GM19240 (cell line): ENCODE measurements at regions not wholly inside any gene's neighbourhood (a gene's known extent, or its start where the extent isn't known, plus 50 kb on each side); places are given as distances from the start of the nearest gene placed in this dataset.

Experiments used
- DNase-seq: peaks from one replicate; pipeline ENCODE4 v3.0.0; 2011; ENCODE audit warnings: low spot score; ENCODE audit not compliant: insufficient read length

DNA sequence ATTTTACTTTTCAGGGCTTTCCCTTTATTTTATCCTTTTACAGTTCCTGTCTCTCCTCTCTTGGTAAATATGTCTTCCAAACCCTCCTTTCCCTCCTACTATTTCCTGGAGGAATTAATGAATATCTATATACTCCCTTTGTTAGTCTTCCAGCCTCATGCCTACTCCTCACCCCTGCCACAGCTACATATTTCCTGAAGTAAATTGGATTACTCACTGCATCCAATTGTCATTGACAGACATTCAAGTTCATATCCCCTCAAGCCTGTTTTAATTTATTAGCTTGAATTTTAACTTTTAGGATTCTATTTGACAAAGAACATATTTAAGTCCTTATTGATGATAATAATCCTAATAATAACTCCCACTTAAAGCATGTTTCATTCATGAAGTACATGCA lies 314.5 kb downstream of the TMEM161B start:
- no peak for DNase-seq

DNA sequence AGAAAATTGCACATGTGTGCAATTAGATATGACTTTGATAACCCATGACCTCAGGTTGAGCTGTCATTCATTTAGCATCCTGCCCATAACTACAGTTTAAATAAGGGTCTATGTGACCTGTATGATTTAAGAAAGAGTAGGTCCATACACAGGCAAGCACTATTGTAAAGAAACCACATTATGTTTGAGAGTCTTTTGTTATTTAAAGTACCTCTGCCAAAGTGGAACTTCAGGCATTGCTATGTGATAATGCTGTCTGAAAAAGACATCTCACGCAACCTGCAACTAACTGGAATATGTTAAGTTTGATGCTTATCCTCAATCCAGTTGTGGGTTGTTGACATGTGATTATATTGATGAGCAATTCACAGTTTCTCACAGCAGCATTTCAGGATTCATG lies 317.0 kb downstream of the TMEM161B start:
- DNase-seq, result no peak

DNA sequence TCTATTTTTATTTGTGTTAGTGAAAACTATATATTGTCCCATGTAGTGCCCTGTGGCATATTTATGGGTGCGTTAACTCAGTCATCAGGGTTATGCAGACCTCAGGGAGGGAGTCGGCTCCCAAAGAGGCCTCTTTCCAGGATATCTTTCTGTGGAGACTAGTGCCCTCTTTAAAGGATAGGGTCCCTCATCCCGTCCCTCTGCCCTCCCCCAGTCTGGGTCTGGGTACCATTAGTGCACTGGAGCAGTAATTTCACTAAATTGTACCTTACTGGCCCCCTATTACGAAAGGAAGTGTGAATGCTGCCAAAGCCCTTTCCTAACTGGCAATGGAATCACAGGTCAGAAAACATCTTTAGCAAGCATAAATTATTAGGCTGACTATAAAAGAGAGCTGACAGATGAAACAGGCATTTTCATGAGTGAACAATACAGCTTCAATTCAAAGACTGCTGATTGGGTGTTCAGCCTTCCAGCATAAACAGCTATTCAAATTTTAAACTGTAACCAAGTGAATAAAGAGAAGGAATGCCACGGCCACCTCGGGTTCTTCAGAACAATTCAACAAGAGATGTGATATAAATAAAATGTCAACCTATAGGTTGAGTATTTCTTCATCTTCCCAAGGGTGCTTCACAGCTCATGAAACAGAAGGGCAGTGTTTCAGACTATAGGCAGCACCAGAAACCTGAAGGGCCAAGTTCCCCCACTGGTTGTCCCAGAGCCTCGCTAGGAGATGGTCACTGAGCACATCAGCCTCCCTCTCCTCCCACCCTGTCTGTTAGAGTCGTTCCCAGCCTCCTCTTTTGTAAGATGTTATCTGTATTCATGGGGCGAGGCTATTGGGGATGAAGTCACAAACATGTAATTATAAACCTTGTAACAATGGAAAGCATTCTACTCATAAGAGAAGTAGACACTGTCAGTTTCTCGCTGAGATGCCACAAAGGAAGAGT lies 318.7 kb downstream of the TMEM161B start:
- DNase-seq, result no peak

DNA sequence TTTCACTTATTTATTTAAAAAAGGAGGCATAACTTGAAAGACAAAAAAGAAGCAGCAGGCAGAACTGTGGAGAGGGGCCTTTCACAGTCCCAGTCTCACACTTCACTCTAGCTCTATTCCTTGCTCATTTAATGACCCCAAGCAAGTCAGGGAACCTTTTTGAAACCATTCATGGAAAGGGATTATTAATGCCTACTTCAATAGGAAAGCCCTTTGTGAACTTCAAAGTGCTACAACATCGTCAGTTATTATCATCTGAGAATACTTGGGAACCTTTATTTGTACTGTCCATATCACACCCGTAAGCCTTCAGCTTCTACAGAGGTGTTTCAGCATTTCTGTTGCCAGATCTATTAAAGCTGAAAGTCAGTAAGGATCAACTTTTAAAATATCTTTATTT lies 320.2 kb downstream of the TMEM161B start:
- DNase-seq, result no peak

DNA sequence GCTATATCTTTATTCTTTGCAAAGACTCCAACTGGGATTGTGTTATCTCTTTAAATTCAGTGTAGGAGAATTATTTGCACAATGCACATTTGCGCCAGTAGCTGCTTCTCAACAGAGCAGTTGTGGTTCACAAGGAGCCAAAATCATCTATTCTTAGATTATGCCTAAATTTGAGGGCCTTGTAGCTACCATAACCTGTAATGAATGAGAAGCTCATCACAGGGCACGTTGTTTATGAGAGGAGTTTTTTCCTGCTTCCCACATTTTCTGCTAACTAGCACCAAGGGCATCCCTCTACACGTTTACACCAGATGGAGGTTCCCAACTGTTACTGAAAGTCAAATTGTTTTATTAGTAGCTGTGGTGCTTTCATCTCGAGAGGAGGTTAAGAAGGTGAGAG lies 322.4 kb downstream of the TMEM161B start:
- no peak for DNase-seq

DNA sequence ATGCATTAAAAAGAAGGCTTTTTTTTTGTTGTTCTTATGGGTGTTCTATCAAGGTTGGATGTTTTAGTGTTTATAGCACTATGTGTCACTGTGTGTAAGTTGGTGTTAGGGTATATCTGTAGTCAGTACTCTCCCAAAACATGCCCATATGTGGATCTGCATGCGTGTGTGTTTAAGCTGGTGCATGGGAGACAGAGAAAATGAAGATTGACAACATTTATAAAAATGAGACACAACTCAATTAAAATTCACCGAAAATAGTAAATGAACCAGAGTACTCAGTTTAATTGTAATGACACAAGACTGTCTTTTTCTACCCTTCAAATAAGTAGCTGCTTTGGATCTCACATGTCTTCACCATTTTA lies 323.4 kb downstream of the TMEM161B start:
- no peak for DNase-seq

DNA sequence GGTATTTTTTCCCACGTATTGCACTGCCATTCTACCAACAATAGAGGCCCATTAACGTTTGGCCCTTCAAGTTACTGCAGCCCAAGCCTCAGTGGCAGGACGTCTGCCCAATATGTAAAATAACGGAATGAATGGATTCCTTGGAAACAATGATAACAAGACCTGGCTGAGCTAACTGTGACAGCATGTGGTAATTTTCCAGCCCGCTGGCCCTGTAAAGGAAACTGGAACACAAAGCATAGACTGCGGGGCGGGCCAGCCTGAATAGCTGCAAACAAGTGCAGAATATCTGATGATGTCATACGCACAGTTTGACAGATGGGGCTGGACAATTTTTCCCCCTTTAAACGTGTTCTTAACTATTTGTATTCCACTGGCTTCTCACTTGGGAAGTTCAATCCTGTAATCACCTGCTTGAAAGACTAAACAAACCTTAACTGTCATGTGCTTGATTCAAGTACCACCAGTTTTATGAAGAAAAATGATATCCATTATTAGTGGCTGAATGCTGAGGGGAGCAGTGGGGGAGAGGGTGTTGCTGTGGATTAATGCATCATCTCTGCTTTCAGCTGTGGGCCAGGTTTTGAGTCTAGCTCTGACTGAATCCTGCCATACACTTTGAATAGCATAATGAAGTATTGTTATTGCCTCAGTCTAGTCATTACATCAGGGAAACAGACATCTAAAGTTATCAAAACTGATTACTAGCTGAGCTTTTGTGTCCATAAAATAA lies 323.9 kb downstream of the TMEM161B start:
- DNase-seq, result no peak

DNA sequence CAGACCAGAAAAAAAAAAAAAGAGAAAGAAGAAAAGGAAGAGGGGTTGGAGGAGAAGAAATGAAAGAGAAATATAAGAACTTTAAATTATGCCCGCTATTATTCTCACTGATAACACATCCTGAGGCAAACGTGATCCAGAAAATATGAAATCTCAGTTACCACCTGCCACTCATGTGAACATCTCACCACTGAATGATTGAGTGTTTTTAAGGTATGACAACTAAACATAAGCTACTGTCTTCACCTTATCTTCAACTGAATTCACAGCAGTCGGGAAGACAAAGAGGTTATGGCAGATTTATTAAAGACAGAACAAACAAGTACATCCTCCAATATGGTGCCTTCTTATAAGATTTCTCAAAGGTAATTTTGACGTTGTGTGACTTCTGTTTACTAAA lies 327.9 kb downstream of the TMEM161B start:
- DNase-seq, result no peak

DNA sequence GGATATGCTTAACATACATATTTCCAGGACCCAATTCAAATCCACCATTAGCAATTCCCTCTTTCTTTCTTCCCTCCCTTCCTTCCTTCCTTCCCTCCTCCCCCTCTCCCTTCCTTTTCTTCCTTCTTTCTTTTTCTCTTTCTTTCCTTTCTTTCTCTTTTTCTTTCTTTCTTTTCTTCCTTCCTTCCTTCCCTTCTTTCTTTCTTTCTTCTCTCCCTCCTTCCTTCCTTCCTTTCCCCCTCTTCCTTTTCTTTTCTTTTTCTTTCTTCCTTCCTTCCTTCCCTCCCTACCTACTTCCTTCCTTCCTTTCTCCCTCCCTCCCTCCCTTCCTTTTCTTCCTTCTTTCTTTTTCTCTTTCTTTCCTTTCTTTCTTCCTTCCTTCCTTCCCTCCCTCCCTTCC lies 332.0 kb downstream of the TMEM161B start:
- DNase-seq, result no peak

DNA sequence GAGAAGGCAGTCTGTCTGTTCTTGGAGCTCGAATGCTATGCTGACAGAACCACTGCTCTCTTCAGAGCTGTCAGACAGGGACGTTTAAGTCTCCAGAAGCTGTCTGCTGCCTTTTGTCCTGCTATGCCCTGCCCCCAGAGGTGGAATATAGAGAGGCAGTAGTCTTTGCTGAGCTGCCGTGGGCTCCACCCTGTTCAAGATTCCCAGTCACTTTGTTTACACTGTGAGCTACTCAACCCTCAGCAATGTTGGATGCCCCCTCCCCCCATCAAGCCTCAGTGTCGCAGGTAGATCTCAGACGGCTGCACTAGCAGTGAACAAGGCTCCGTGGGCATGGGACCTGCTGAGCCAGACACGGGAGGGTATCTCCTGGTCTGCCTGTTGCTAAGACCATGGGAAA lies 344.2 kb downstream of the TMEM161B start:
- no peak for DNase-seq

DNA sequence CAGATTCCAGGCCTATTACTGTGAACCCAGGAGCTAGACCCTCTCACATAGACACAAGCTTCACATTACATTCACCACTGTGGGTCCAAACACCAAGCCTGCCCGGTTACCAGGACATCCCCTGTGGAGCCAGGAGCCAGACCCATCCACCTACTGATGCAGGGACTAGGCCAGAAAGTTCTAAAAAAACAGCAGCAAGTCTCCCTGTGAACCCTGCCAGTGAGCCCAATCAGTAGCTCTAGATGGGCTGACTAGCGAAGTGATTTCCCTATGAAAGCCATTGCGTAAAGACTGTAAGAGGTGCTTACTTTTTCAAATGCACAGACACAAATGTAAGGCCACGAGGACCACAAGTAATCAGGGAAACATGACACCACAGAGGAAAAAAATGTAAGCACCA lies 352.3 kb downstream of the TMEM161B start:
- DNase-seq, result no peak

DNA sequence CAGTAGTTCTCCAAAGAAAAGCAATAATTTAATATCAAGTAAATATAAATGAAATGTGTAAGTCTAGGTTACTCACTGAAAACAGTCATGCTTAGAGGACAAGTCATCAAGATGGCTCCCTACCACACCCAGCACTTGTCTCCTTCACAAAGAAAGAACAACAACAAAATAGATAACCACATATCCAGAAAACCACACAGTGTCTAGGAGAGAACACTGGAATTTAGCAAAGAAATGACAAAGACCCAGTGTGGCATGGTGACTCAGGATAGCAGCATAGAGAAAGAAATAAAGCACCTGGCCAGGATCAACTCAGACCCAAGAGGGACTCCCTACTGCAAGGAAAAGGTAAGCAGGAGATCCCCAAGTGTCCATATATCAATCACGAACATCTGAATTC lies 356.2 kb downstream of the TMEM161B start:
- DNase-seq, result no peak

DNA sequence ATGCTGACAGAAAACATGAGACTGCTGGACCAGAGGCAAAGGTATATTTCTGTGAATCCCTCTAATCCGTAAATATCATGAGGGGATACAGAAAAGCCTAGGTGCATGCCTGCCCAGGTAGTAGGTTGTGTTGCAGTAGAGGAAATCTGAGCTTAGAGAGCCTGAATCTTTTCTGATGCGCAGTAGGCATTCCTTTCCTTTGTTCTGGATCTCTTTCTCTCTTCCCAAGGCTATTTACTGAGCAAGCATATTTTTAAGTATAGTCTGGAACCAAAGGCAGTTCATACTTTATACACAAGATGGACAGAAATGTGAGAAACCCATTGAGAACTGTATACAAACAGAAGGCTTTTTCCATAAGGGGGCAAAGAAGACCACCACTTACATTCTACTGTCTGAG lies 359.3 kb downstream of the TMEM161B start:
- no peak for DNase-seq

DNA sequence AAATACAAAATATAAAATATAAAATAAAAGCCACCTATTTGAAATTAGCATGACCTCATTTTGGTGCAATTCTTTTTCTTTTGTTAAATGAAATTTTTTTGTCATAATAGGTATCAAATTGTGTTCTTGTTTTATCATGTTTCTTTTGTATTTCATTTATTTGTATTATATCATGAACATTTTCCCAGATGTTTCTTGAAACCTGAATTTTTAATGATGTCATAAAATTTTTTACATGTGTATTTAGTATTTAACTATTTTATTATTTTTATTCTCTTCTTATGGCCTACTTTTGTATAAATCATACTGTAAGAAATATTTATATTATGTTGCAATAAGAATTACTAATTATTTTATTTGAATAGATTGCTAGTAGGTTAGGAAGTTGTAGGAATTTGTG lies 361.7 kb downstream of the TMEM161B start:
- no peak for DNase-seq

DNA sequence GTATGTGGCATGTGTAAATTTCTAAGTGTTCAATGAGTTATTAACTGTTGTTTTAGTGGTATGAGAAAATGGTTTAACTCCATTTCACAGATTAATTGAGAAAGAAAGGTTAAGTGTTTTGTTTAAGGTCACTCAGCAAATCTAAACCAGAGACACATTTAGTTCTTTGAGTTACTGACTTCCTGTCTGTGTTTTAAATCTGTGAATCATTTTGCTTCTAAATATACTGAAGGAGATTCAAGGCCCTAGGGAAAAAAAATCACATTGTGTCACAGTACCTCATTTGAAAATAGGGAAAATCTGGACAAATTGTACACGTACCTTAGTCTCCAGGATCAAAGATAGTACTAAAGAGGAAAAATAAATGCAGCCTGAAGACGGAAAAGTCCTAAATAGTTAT lies 368.2 kb downstream of the TMEM161B start:
- DNase-seq, result no peak

DNA sequence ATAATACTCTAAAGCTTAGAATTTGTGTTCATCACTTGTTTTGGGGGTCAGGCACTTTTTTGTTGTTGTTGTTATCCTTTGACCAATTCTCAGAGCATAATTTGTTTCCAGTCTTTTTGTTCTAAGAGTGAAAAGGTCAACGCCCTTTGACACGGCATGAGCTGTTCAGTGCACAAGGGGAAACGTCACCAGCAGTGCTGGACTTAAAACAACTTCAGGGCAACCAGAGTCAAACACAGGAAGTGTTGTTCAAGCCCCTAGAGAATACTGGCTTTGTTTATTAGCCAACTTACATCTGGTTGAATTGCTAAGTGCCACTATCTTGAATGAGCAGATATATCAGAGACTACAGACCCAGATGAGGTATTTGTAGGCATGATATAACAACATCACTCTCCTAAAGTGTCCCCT lies 368.9 kb downstream of the TMEM161B start:
- no peak for DNase-seq

DNA sequence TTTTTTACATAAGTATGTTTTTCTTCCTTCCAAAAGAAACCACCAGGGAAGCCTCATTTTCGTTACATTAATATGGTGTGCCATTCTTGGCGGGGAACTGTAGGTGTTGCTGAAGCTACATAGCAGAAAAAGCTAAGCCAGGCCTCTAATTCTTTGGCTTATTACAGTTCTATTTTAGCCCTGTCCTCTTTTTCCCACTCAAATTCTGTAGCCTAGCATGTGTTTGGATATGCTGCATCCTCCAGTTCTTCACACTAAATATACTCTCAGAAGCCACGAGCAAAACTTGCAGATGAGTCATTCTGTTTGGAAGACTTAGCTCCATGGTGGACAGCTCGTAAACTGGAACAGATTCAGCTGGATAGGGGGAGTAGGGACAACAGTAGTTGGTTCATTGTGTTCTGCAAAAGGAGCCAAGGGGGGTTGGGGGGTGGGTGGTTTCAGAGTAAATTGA lies 369.4 kb downstream of the TMEM161B start:
- no peak for DNase-seq

DNA sequence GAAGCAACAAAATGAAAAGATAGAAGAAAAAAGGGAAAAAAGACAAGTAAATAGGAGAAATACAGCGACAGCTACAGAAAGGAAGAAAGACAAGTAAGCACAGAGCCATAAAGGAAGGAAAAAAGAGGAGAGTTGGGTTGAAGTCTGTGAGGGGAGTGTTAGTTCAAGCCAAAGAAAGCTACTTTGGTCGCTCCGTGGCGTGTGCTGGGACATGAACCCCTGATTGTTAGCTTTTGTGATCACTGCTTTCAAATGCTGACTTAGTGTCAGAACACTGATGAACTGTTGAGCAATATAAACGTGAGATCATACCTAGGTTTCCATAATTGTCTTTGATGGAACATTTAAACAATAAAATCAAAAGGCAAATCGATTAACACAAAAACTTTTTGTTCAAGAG lies 370.1 kb downstream of the TMEM161B start:
- DNase-seq, result no peak

DNA sequence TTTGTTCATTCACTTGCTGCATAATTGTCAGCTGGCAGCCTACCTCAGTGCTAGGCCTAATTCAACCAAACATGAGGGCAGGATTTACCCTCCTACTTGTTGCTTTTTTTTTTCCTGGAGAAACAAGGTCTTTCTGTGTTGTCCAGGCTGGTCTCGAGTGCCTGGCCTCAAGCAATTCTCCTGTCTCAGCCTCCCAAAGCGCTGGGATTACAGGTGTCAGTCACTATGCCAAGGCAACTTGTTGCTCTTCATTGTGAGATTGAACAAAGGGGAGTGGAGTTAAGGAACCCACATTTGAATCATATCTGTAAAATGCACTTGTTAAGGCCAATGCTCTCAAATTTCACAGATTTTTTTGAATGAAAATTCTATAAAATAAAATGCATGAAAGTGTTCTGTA lies 380.5 kb downstream of the TMEM161B start:
- no peak for DNase-seq

DNA sequence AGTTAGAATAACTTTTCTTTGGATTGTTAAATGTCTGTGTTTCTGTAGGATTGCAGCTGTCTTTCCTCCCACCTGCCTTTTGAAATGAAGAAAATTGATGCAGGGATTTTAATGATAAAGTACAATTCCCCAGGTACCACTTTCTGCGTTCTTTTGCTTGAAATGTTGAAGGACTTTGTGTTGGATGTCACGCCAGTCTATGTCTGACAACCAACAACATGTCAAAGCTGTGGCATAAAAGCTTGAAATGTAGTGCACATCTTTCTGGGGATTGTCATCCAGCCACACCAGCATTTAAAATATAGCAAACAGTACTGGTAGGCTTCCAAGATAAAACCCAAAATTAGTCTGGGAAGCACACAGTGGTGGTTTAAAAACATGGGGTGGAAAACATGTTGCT lies 381.4 kb downstream of the TMEM161B start:
- DNase-seq, result no peak

DNA sequence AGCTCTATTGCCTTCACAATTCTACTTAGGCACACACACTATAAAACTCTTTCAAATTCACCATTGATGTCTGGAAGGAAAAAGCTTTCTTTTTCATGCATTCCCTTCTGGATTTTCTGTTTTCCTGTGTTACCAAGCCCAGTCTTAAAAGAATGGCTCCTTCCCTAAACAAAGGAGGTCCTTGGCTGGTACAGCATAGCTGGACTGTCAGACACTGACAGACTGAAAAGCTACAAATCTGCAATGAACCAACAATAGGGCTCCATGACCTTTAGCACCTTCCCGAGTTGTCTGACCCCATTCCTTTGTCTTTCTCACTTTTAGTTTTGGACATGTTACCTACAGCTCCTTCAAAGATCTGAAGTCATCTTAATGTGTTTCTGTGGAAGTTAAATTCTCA lies 382.5 kb downstream of the TMEM161B start:
- DNase-seq, result no peak

DNA sequence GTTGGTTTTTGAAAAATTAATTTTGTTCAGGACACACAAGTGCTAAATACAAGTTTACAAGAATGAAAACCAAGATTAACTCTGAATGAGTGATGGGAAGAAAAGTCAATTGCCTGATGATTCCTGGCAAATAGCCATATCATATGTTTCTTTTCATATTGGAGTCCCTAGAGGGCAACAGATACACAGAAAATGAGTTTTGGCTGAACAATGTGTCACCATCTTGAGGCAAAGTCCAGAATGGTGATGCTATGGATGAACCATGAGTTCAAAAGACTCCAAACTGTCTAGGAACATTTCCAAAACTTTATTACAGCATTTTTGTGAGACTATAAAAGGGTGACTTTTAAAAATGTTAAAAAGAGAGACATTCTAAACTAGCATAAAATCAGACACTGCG lies 382.9 kb downstream of the TMEM161B start:
- DNase-seq, result no peak

DNA sequence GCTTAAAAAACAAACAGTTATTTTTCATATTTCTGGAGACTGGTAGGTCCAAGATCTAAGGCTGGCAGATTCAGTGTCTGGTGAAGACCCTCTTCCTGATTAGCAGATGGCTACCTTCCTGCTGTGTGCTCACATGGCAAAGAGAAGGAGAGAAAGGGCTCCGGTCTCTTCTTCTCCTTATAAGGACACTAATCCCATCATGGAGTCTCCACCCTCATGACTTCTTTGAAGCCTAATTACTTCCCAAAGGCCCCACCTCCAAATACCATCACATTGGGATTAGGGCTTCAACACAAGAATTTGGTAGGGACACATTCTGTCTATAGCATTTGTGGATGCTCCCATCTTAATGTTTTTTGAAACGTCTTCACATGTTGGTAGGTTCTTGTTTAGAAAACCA lies 391.1 kb downstream of the TMEM161B start:
- DNase-seq, result no peak
